NCI-H82 (cell line): ENCODE measurements at regions not wholly inside any gene's neighbourhood (a gene's known extent, or its start where the extent isn't known, plus 50 kb on each side); places are given as distances from the start of the nearest gene placed in this dataset.
"Not testable (repeated sequence)": the region's sequence is repeated elsewhere in the genome, so short reads cannot be mapped to it uniquely, and the experiment has no call there.

Experiments used
- DNase-seq: peaks from one replicate; lab custom pipeline; 2025; lab: John Stamatoyannopoulos, UW

DNA sequence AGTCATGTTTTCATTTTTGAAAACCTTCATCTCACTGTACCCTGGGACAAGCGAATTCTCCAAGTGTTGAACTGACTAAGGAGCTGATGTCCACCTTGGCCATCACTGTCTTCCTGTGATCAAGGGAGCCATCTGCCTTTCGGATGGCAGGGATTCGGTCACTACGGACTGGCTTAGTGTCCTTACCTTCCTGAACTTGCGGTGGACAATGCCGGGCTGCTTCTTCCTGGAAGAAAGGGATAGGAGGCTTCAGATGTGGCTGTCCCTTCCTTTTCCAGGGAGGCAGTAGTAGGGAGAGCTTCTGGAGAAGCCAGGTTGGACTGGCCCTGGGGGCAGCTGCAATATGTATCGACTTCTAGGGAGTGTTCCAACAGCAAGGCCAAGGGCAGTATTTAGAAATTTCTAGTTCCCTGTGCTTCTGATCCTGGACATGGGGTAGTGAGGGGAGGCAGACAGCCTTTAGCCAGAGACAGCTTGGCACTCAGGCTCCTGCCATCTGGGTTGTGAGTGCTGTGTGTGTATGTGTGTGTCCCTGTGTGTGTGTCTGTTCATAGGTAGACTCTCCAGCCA, 114.6 kb downstream of the IER5 start:
- DNase-seq: no peak

DNA sequence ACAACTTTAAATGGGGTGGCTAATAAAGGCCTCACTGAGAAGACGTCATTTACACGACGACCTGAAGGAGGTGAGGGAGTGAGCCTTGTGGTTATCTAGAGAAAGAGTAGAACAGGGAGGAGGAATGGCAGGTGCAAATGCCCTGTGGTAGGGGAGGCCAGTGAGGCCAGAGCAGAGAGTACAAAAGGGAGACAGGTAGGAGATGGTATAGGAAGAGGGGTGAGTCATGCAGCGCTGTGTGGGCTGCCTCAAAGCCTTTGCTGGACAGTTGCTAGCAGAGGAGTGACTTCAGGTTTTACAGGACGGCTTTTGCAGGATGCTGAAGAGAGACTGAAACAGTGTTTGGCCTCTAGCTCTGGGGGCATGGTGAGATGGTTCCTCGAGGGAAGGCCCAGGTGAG, 116.0 kb downstream of the IER5 start:
- no peak for DNase-seq

DNA sequence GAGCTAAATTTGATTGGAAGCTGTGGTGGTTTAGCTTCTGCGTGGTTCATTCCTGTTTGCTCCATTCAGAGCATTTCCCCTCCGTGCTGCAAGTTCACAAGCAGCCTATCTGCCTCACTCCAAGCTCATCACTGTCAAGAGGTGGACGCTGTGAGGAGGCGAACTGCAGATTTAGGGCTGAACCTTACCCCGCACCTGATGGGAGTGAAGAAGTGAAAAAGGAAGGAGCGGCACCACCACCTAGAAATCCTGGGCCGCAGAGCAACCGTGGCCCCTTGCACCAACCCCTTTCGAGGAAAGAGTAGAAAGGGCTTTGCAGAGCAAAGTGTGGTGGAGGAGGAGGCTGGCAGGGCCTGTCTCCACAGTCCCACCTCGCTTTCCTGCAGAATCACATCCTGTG, 117.4 kb downstream of the IER5 start:
- DNase-seq: no peak

DNA sequence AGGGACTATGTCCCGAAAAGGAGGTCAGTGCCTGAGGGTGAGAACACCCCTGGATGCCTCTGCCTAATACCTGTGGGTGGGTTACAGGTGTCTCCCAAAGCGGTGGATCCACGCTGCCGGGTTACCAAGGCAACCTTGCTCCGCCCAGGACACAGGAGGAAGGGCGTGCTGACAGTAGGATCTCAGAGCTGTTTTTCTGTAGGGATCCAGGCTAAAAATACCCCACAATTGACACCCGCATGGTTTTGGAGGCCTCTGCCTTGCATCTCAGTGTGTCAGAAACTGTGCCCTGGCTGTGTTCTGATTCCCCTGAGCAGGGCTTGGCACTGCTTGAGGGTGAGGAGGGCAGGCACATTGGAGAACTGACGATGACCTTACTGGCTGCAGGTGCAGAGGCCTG, 118.0 kb downstream of the IER5 start:
- no peak for DNase-seq

DNA sequence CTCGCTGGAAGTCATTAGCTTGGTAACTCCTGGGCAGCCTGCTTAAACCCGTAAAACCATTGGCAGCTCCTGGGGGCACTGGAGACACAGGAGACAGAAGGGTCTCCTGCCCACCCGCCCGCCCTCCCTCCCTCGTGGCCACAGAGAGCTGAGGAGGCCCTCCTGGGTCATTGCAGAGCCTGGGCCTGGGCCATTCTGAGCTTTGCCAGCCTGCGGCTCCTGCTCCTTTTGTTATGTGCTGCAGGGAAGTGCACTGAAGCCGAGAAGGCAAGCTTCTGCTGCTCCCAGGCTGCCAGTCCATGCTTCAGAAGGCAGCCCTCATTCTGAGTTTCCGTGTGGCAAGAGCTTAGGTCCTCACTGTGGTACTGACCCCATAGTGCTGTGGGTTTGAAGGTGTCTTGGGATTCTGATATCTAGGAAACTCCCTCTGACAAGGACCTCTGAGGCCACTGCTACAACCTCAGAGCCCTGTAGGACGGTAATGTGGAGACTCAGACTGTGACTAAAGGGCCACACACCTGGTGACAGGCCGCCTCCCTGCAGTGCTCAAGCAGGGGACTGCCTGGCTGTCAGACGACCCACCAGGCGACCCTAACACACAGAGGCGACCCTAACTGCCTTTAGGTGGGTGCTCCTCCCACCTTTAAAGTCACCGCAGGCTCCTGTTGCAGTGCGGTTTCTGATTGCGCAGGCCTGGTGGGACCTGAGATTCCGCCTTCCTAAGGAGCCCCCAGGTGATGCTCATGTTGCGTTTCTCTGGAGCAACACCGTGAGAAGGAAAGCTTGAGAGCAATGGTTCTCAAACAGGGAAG, 118.7 kb downstream of the IER5 start:
- no peak for DNase-seq

DNA sequence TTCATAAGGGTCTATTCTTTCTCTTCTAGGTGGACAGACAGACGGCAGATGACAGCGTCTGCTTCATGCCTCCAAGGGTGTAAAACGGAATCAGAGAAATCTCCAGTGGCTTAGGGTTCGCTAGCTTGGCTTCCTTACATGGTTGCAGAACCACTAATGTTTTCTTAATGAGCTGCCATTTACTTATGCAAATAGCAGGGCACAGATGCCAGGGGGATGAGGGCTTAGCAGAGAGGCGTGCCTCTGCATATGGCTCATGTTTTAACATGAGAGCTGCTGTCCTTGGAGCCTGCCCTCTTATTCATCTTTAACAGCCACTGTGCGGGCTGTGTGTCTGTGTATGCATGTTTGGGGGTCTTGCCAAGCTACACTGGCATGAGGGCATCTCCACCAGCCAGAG, 119.6 kb downstream of the IER5 start:
- DNase-seq: peak; percentile 71

DNA sequence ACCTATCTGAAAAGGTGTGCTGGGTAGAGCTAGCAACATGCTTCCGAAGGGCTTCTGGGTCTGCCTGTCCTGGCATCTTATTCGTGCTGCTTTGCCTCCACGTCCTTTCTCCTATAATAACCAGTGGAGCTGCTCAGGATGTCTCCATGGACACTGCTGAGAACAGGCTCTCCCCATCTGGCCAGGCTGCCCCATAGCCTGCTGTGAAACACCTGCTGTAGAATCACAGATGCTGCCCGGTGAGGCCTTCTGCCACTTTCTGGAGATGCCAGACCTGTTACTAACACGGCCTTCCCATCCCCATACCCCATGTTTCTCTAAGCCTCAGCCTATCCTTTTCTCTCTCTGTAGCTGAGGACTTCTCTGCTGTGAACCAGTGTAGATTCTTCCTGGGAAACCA, 120.5 kb downstream of the IER5 start:
- no peak for DNase-seq

DNA sequence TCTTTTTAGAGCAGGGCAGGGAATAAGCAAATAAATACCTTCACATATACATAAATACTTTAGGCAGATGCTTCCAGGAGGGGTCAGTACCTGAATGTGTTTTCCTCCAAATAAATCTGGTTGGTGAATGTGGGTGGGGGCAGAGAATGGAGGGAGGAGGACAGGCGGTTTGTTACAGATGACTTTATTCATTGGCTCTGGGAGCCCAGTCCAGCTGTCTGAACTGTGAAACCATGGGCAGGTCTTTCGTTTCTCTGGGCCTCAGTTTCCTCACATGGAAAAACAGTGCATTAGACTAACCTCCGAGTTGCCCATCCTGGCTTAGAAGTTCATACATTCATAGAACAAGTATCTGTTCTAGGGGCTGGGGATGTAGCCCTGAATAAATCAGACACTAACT, 124.6 kb downstream of the IER5 start:
- DNase-seq: no peak

DNA sequence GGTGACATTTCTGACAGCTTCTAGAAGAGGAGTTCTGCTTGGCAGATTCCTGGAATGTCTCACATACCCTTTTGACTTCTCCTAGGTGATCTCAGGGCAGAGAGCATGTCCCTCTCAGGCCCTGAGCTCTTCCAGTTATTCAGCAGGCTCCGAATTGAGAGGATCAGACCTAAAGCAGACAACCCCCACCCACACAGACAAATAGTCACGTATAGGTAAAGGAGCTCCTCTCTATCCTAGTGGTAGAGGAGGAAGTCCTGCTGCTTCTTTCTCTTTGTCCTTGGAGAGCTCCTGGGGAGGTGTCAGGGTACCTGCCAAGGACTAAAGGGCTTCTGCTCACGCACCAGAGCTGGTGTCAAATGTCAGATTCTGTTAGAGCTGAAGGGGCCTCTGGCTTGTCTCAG, 128.1 kb downstream of the IER5 start:
- DNase-seq: no peak

DNA sequence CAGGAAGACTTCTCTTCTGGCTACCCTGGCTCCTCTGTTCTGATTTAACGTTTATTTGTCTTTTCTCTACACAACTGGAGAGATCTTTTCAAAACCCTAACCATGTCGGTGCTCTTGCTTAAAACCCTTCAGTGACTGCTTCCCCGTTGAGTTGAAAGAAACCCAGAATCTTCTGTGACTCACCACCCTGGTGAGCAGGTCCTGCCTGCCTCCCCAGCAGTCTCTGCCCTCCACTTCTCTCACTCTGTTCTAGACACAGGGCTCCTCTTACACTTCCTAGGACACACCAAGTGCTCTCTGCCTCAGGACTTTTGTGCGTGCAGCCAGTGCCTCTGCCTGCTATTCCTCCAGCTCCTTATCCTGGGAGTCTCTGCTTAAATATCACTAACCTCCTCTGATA, 131.4 kb downstream of the IER5 start:
- DNase-seq: no peak

DNA sequence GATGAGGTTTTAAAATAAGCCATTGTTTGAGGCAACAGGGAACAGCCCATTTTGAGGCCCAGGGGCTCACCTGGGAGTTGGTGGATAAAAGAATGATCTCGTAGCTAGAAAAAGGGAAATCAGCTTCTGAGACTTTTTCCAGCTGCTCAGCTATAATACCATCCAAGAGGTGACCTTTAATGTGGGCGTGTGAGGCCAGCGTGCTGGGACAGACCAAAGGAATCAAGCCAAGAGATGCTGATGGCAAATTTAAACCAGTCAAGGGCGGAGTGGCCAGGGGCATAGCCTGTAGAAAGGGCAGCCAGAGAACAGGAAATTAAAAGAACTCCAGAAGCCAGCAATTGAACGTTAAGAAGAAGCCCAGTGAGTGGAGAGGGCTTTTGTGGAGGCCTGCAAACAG, 132.6 kb downstream of the IER5 start:
- DNase-seq: no peak

DNA sequence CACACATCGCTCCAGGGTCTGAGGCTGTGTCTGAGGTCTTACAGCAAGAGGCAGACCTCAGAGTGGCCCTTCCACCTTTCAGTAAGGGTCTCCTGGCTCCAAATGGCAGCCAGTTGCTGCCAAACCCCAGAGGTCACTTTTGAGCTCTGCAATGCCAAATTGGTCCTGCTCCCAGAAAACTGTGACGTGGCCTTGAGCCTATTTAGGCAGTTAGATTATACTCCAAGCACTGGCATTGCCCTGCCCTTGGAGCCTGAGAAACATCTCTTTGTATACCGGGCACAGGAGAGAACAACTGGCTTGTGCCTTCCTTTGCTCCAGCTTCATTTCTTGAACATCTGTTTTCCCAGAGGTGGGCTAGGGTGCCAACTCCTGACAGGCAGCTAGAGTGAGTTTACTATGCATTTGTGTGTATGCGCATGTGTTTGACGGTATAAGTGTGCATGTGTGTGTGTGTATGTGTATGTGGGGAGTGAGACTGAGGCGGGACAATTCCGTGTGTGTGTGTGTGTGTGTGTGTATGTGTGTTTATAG, 134.5 kb downstream of the IER5 start:
- no peak for DNase-seq

DNA sequence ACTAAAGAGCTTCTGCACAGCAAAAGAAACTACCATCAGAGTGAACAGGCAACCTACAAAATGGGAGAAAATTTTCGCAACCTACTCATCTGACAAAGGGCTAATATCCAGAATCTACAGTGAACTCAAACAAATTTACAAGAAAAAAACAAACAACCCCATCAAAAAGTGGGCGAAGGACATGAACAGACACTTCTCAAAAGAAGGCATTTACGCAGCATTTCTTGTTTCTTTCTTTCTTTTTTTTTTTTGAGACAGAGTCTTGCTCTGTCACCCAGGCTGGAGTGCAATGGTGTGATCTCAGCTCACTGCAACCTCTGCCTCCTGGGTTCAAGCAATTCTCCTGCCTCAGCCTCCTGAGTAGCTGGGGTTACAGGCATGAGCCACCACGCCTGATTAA, 138.2 kb downstream of the IER5 start:
- DNase-seq: not testable (repeated sequence)

DNA sequence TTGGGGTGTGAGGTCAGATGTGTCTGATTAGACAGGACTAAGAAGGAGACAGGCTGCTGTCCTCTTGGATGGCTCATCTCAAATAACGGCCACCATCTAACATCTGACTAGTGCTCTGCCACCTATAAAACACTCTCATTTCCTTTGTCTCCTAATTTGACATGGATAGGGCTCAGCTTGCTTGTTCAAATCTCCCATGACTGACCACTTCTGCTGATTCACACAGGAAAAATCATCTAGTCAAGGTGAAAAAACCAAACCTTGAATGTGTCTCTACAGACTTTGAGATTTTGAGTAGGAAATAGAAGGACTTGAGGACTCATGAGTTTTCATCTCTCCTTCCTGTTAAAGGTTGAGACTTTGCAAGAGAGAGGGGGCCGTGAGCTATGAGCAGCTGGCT, 150.6 kb downstream of the IER5 start:
- no peak for DNase-seq

DNA sequence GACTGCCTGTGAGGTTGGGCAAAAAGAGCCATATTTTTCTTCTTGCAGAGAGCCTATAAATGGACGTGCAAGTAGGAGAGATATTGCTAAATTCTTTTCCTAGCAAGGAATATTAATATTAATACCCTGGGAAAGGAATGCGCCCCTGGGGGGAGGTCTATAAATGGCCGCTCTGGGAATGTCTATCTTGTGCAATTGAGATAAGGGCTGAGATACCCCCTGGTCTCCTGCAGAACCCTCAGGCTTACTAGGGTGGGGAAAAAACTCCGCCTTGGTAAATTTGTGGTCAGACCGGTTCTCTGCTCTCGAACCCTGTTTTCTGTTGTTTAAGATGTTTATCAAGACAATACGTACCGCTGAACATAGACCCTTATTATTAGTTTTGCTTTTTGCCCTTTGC, 157.8 kb downstream of the IER5 start:
- not testable (repeated sequence) for DNase-seq

DNA sequence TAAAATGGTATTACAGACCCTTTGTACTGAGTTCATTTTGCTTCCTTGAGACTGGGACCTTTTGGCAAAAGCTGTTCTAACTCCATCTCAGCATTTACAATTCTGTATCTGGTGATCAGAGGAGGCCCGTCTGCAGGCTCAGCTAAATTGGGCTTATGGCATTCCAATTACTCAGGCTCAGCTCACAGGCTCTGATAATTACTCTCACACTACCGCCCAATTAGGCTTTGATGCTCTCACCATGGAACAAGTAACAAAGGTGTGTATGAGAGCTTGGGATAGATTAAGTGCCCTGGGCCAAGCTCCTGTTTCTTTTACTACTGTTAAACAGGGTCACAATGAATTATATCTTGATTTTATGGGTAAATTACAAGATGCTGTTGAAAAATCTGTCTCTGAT, 159.9 kb downstream of the IER5 start:
- DNase-seq: peak; percentile 84

DNA sequence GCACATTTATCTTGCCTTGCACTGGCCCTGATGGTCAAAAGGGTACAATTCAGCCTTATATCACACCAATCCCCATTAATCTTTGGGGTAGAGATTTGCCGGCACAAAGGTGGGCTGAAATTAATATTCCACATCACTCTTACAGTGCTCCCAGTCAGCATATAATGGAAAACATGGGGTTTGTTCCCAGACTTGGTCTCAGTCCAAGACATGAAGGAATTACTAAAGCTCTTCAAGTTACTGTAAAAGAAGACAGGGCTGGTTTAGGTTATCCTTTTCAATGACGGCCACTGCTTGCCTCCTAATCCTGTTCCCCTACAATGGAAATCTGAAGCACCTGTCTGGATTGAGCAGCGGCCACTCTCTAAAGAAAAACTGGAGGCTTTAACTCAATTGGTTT, 160.7 kb downstream of the IER5 start:
- DNase-seq: no peak

DNA sequence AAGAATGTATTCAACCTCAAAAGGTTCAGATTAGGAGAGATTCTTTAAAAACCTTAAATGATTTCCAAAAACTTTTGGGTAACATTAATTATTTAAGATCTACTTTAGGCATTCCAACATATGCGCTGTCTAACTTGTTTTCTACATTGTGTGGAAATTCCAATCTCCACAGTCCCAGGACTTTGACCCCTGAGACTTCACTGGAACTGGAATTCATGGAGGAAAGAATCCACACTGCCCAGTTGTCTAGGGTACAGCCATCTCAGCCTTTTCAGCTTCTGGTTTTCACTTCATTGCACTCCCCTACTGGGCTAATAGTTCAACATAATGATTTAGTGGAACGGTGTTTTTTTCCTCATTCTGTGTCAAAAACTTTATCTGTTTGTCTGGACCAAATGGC, 161.5 kb downstream of the IER5 start:
- DNase-seq: no peak

DNA sequence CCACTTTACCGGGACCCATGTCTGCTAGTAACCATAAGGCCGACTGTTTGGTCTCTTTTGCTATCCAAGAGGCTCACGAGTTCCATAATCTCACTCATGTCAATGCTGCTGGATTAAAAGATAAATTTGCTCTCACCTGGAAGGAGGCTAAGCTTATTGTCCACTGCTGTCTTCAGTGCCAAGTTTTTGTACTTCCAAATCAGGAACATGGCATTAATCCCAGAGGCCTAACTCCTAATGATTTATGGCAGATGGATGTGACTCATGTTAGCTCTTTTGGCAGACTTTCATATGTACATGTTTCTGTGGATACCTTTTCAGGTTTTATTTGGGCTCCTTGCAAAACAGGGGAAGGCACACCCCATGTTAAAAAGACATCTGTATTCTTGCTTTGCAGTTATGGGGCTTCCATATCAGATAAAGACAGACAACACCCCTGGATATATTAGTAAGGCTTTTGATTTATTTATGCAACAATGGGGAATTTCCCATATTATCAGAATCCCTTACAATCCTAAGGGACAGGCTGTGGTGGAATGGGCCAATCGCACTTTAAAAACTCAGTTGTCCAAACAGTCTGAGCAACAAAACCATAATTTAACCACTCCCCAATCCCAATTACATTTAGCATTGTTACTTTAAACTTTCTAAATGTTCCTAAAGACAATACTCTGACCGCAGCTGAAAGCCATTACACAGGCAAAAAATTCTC, 162.7 kb downstream of the IER5 start:
- DNase-seq: peak; percentile 92

DNA sequence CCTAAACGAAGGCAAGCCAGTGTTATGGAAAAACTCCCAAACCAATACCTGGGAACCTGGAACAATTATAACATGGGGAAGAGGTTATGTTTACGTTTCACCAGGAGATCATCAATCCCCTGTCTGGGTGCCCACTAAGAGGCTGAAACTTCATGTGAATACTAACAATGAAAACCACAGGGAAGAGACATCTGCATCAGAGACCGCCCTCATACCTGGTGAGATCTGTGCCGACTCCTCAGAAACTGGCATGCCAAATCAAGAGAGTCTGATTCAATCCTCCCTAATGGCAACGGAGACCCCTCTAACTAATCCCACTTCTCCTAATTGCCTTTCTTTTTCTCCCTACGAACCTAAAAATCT, 163.2 kb downstream of the IER5 start:
- DNase-seq: no peak

DNA sequence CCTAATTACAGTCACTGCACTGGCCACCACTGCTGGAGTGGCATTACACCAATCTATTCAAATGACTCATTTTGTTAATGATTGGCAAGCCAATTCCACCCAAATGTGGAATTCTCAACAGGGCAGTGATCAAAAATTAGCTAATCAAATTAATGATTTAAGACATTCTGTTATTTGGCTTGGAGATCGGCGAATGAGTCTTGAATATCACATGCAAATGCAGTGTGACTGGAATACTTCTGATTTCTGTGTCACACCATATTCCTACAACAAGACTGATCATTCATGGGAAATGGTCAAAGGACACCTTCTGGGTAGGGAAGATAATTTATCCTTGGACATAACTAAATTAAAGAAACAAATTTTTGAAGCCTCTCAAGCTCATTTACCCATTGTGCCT, 165.1 kb downstream of the IER5 start:
- not testable (repeated sequence) for DNase-seq

DNA sequence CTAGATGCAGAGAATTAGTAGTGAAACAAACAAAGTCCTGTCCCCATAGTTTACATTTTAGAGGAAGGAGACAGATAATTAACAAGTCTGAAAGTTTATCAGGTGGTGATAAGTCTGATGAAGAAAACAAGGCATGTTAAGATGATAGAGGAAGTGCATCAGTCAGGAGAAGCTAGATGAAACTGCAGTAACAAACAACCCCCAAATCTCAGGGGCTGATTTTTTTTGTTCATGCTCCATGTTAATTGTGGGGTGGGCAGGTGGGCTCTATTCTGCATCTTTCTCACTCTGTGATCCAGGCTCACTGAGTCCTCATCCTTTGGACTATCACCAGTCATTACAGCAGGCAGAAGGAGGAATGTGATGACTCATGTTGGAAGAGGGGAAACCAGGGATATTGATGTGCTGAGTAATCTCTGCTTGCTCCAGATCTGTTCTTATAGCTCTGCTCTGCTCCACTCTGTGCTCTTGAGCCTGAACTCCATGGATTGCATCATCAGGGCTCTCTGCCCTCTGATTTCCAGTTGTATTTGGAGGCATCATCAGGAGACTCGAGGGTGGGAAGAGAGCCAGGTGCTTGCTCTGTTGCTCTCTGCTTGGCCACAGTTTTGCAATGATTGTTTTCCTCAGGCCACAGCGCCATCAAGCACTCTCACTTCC, 166.9 kb downstream of the IER5 start:
- no peak for DNase-seq

DNA sequence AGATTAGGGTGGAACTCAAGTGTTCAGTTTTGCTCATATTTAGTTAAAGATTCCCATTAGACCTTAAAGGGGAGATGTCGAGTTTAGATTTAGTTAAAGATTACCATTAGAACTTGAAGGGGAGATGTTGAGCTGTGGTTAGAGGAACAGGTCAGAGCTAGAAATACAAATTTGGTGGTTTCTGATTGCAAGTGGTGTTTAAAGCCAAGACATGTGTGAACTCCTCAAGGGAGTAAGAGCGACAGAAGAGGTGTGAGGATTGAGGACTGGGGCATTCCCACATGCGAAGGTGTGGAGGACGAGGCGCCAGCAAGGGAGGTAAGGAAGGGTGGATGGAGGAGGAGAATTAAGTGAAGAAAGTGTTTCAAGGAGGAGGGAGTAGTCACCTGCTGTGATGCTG, 168.6 kb downstream of the IER5 start:
- DNase-seq: no peak
